Raji (cell line): ENCODE measurements at regions not wholly inside any gene's neighbourhood (a gene's known extent, or its start where the extent isn't known, plus 50 kb on each side); places are given as distances from the start of the nearest gene placed in this dataset.

ENCODE experiments used
- POLR2A ChIP-seq: IDR thresholded peaks from 2 replicates; pipeline ENCODE4 v1.6.1; 2011; ENCODE audit warnings: low read depth, low read length, control low read depth; ENCODE audit not compliant: insufficient read depth

- no peak for TF ChIP-seq POLR2A
Measured at GRCh38 chr10:124268976-124269375, 149.7 kb downstream of the OAT start.

- TF ChIP-seq POLR2A, result no peak
Measured at GRCh38 chr10:124267911-124268549, 150.7 kb downstream of the OAT start.

- no peak for TF ChIP-seq POLR2A
Measured at GRCh38 chr10:124267231-124267885, 151.4 kb downstream of the OAT start.

- no peak for TF ChIP-seq POLR2A
Measured at GRCh38 chr10:124266468-124267230, 152.1 kb downstream of the OAT start.

GRCh38 chr10:124265776-124266467, 152.8 kb downstream of the OAT start:
- TF ChIP-seq POLR2A, result no peak

GRCh38 chr10:124265391-124265745, 153.4 kb downstream of the OAT start:
- no peak for TF ChIP-seq POLR2A

- TF ChIP-seq POLR2A, result no peak
Measured at GRCh38 chr10:124264711-124265390, 153.9 kb downstream of the OAT start.

- no peak for TF ChIP-seq POLR2A
Measured at GRCh38 chr10:124264271-124264670, 154.5 kb downstream of the OAT start.

GRCh38 chr10:124263726-124264125, 155.0 kb downstream of the OAT start:
- TF ChIP-seq POLR2A, result no peak

GRCh38 chr10:124262971-124263370, 155.8 kb downstream of the OAT start:
- no peak for TF ChIP-seq POLR2A

- no peak for TF ChIP-seq POLR2A
Measured at GRCh38 chr10:124262234-124262865, 156.4 kb downstream of the OAT start.

- TF ChIP-seq POLR2A, result no peak
Measured at GRCh38 chr10:124259139-124259825, 159.4 kb downstream of the OAT start.

GRCh38 chr10:124257781-124258180, 160.9 kb downstream of the OAT start:
- TF ChIP-seq POLR2A, result no peak

- no peak for TF ChIP-seq POLR2A
Measured at GRCh38 chr10:124256151-124256550, 162.6 kb downstream of the OAT start.

GRCh38 chr10:124255556-124255955, 162.2 kb upstream of the CHST15 start:
- no peak for TF ChIP-seq POLR2A

- TF ChIP-seq POLR2A, result no peak
Measured at GRCh38 chr10:124254490-124254889, 161.1 kb upstream of the CHST15 start.
